SK-N-SH (cell line): ENCODE measurements at regions not wholly inside any gene's neighbourhood (a gene's known extent, or its start where the extent isn't known, plus 50 kb on each side); places are given as distances from the start of the nearest gene placed in this dataset.

ENCODE experiments used
- CTCF ChIA-PET: fragments of 300-600, 350-600 bp; formaldehyde crosslinking; extraction: SDS; loops from one replicate; lab custom pipeline; 2021; lab: Yijun Ruan, JAX
- POLR2A ChIA-PET: fragments of 350-600 bp; sonication (Branson Sonifier 250); formaldehyde crosslinking; extraction: SDS; loops from one replicate; lab custom pipeline; 2020; ENCODE audit warnings: antibody characterized with exemption, inconsistent platforms; lab: Yijun Ruan, JAX
- DNase-seq: peaks from one replicate; pipeline ENCODE4 v3.0.0; 2012
- H2AFZ ChIP-seq: fragments of 200-600 bp; sonication (generic); 2 replicates; pipeline ENCODE4 v1.8.1; 2016; ENCODE audit warnings: antibody characterized with exemption, mild to moderate bottlenecking, low read depth
- H3F3A ChIP-seq: fragments of 200-600 bp; sonication (generic); replicated peaks from 2 replicates; pipeline ENCODE3; 2016; ENCODE audit warnings: antibody characterized with exemption, mild to moderate bottlenecking; ENCODE audit not compliant: insufficient read depth
- H3K27ac ChIP-seq, 2 experiments: fragments of 200-500 bp in 1 of 2; fragments of 200-600 bp in 1 of 2; sonication (Bioruptor generic) in 1 of 2; sonication (generic), shearing (Covaris generic) in 1 of 2; 2 replicates each; pipeline versions ENCODE4 v1.5.1 to v1.6.1; 2014 to 2016; ENCODE audit warnings: low read depth in 2 of 2, inconsistent platforms in 1 of 2, low read length in 1 of 2, mild to moderate bottlenecking in 1 of 2, mixed read lengths in 1 of 2
- H3K27me3 ChIP-seq: fragments of 200-600 bp; sonication (generic), shearing (Covaris generic); 2 replicates; pipeline ENCODE4 v1.6.1; 2016; ENCODE audit warnings: mixed run types; ENCODE audit not compliant: insufficient read depth
- H3K36me3 ChIP-seq, 2 experiments: fragments of 200-500 bp in 1 of 2; fragments of 200-600 bp in 1 of 2; sonication (Bioruptor generic) in 1 of 2; sonication (generic) in 1 of 2; replicated peaks in 1 of 2; 2 replicates each; pipeline versions ENCODE3 to v1.5.1; 2014 to 2016; ENCODE audit warnings: low read length in 1 of 2, mild to moderate bottlenecking in 1 of 2; ENCODE audit not compliant: insufficient read depth in 2 of 2, control insufficient read depth in 1 of 2
- H3K4me1 ChIP-seq, 2 experiments: fragments of 200-500 bp in 1 of 2; fragments of 200-600 bp in 1 of 2; sonication (Bioruptor generic) in 1 of 2; sonication (generic), shearing (Covaris generic) in 1 of 2; 2 replicates each; pipeline versions ENCODE4 v1.5.1 to v1.6.1; 2014 to 2016; ENCODE audit warnings: low read depth in 1 of 2, low read length in 1 of 2, mixed run types in 1 of 2; ENCODE audit not compliant: insufficient read depth in 2 of 2, control insufficient read depth in 1 of 2
- H3K4me2 ChIP-seq: fragments of 200-600 bp; sonication (generic), shearing (Covaris generic); 2 replicates; pipeline ENCODE4 v1.6.1; 2017; ENCODE audit warnings: mixed run types
- H3K4me3 ChIP-seq, 2 experiments: fragments of 200-500 bp in 1 of 2; fragments of 200-600 bp in 1 of 2; sonication (Bioruptor generic) in 1 of 2; sonication (generic), shearing (Covaris generic) in 1 of 2; 2 replicates each; pipeline versions ENCODE4 v1.5.1 to v1.8.1; 2014 to 2016; ENCODE audit warnings: low read depth in 2 of 2, inconsistent platforms in 1 of 2, low read length in 1 of 2, mild to moderate bottlenecking in 1 of 2, mixed read lengths in 1 of 2, moderate library complexity in 1 of 2
- H3K79me2 ChIP-seq: fragments of 200-600 bp; sonication (generic); 2 replicates; pipeline ENCODE4 v1.8.1; 2017; ENCODE audit warnings: mild to moderate bottlenecking; ENCODE audit not compliant: insufficient read depth
- H3K9ac ChIP-seq: fragments of 200-600 bp; sonication (generic); 2 replicates; pipeline ENCODE4 v1.6.1; 2017; ENCODE audit warnings: mixed run types
- H3K9me2 ChIP-seq: fragments of 200-600 bp; sonication (generic); 2 replicates; pipeline ENCODE4 v1.6.1; 2017; ENCODE audit warnings: mixed run types
- H3K9me3 ChIP-seq: fragments of 200-600 bp; sonication (generic); 2 replicates; pipeline ENCODE4 v1.6.1; 2017; ENCODE audit warnings: mixed run types, mild to moderate bottlenecking, moderate library complexity
- H4K20me1 ChIP-seq: fragments of 200-600 bp; sonication (generic); 2 replicates; pipeline ENCODE4 v1.6.1; 2017; ENCODE audit warnings: mild to moderate bottlenecking, mixed run types; ENCODE audit not compliant: insufficient read depth
- CHD2 ChIP-seq: fragments of 150-350 bp; IDR thresholded peaks from 2 replicates; pipeline ENCODE4 v1.6.1; 2018; ENCODE audit warnings: low read length; ENCODE audit not compliant: partially characterized antibody
- CTCF ChIP-seq: fragments of 200-600 bp; sonication (generic); IDR thresholded peaks from 2 replicates; pipeline ENCODE4 v1.6.1; 2017; ENCODE audit warnings: antibody characterized with exemption, mild to moderate bottlenecking, moderate library complexity
- ELF1 ChIP-seq: IDR thresholded peaks from 2 replicates; pipeline ENCODE4 v1.4.0; 2012
- EP300 ChIP-seq, 2 experiments: IDR thresholded peaks; 2 replicates each; pipeline versions ENCODE4 v1.4.0 to v1.6.1; 2012; ENCODE audit warnings: borderline replicate concordance in 1 of 2, low read depth in 1 of 2, low read length in 1 of 2
- EZH2phosphoT487 ChIP-seq: fragments of 200-600 bp; sonication (generic); IDR thresholded peaks from 2 replicates; pipeline ENCODE4 v1.6.1; 2017; ENCODE audit warnings: low read depth, mixed run types, mild to moderate bottlenecking, antibody characterized with exemption, moderate library complexity, borderline replicate concordance
- FOSL2 ChIP-seq: IDR thresholded peaks from 2 replicates; pipeline ENCODE4 v1.4.0; 2012; ENCODE audit warnings: low read depth, mild to moderate bottlenecking, moderate library complexity, borderline replicate concordance
- FOXJ3 ChIP-seq: sonication (generic); formaldehyde crosslinking; IDR thresholded peaks from 2 replicates; pipeline ENCODE4 v1.5.1; 2020; ENCODE audit warnings: mild to moderate bottlenecking, missing genetic modification reagents
- FOXM1 ChIP-seq: IDR thresholded peaks from 2 replicates; pipeline ENCODE4 v1.4.0; 2012; ENCODE audit warnings: low read depth, mild to moderate bottlenecking
- GATA2 ChIP-seq: sonication (generic); formaldehyde crosslinking; IDR thresholded peaks from 2 replicates; pipeline ENCODE4 v1.5.0; 2020; ENCODE audit warnings: mild to moderate bottlenecking, missing genetic modification reagents
- JUND ChIP-seq: IDR thresholded peaks from 2 replicates; pipeline ENCODE4 v1.4.0; 2012
- MXI1 ChIP-seq: IDR thresholded peaks from 2 replicates; pipeline ENCODE4 v1.6.1; 2012; ENCODE audit warnings: mild to moderate bottlenecking, low read depth, low read length, improper control_type of control experiment
- NFIC ChIP-seq: IDR thresholded peaks from 2 replicates; pipeline ENCODE4 v1.4.0; 2012; ENCODE audit warnings: borderline replicate concordance
- PBX3 ChIP-seq: IDR thresholded peaks from 2 replicates; pipeline ENCODE4; 2012
- POLR2AphosphoS5 ChIP-seq: IDR thresholded peaks from 2 replicates; pipeline ENCODE4 v1.6.1; 2012; ENCODE audit warnings: low read depth, low read length
- RAD21 ChIP-seq: IDR thresholded peaks from 2 replicates; pipeline ENCODE4 v1.6.1; 2012; ENCODE audit warnings: mild to moderate bottlenecking, low read length
- RFX5 ChIP-seq: IDR thresholded peaks from 2 replicates; pipeline ENCODE4 v1.6.1; 2012; ENCODE audit warnings: mild to moderate bottlenecking, improper control_type of control experiment, low read length
- SIN3A ChIP-seq: IDR thresholded peaks from 2 replicates; pipeline ENCODE4 v1.6.1; 2012; ENCODE audit warnings: low read depth, mild to moderate bottlenecking, low read length, moderate library complexity, borderline replicate concordance
- SMC3 ChIP-seq: IDR thresholded peaks from 2 replicates; pipeline ENCODE4 v1.6.1; 2012; ENCODE audit warnings: low read depth, low read length, improper control_type of control experiment
- TAF1 ChIP-seq: IDR thresholded peaks from 2 replicates; pipeline ENCODE4 v1.6.1; 2012; ENCODE audit warnings: low read depth, mild to moderate bottlenecking, low read length, moderate library complexity, borderline replicate concordance
- TCF12 ChIP-seq: IDR thresholded peaks from 2 replicates; pipeline ENCODE4 v1.4.0; 2012
- TEAD4 ChIP-seq: IDR thresholded peaks from 2 replicates; pipeline ENCODE4 v1.4.0; 2012; ENCODE audit warnings: mild to moderate bottlenecking, borderline replicate concordance; ENCODE audit not compliant: insufficient read depth
- ZBTB33 ChIP-seq: IDR thresholded peaks from 2 replicates; pipeline ENCODE4 v1.4.0; 2012; ENCODE audit warnings: low read depth, borderline replicate concordance
- WGBS: methylation state at CpG from one replicate; pipeline ENCODE4 v1.1.6; 2017; ENCODE audit warnings: low lambda C conversion rate; 5-methylcytosine and 5-hydroxymethylcytosine counted together
- TF ChIP-seq, protein P1 (sequence below): fragments of 150-350 bp; IDR thresholded peaks from 2 replicates; pipeline ENCODE4 v1.6.1; 2016; ENCODE audit warnings: mild to moderate bottlenecking, low read depth, low read length

GRCh38 chr12:130242506-130242905 lies 80.2 kb downstream of the FZD10 start:
- 25% methylated on average over 7 of the region's 7 CpGs for WGBS

DNA sequence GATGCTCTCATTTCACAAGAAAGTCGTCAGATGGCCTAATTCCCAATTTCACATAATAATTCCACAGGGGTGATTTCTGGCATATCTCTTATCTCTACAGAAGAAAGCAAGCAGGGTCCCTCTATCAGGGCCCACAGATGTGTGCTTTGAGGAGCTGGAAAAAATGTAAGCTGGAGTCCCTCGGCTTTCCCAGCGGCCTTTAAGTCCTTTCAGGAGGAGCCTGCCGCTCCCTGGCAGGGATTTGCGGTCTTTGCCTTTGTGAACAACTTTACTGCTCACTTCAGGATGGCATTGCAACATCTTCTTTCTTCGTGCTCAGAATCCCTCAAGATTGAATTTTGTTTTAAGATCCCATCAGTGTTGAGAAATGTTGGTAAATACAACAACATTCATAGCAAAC lies 83.0 kb downstream of the FZD10 start:
- CTCF ChIA-PET: no interaction called here
- no peak overlapping the region for H3K4me2 ChIP-seq

More at GRCh38 chr12:130242506-130242905, 80.2 kb downstream of the FZD10 start:
- Histone ChIP-seq H3F3A (no peaks in the 10 kb centered on the region), H3K4me3 (no peak overlapping the region), H3K36me3 (no peaks in the 10 kb centered on the region), H3K9ac (no peak overlapping the region), H3K79me2 (no peaks in the 10 kb centered on the region), H4K20me1 (no peaks in the 10 kb centered on the region), H3K4me2 (no peak overlapping the region), H3K27me3 (no peaks in the 10 kb centered on the region), H3K9me3 (no peaks in the 10 kb centered on the region; the same call in 1 of the 2 replicates), H3K4me1 (no peaks in the 10 kb centered on the region), H3K9me2 (no peaks in the 10 kb centered on the region), H3K27ac (no peak overlapping the region), H2AFZ (no peak overlapping the region)
- no peak for DNase-seq
- TF ChIP-seq RAD21: no peak
- no peak for TF ChIP-seq TCF12
- no peak for TF ChIP-seq FOXJ3 (CRISPR knock-in tag)
- no peak for TF ChIP-seq SMC3
- no peak for TF ChIP-seq EZH2phosphoT487
- TF ChIP-seq FOSL2: no peak
- TF ChIP-seq ZBTB33: no peak
- CTCF ChIA-PET: interaction anchor here (1.0 kb wide), 1 partner anchor 195 kb away, joined by 3 read pairs; no protein-coding TSS in a partner anchor
- POLR2A ChIA-PET: no interaction called here

More for the DNA sequence above, 83.0 kb downstream of the FZD10 start:
- Histone ChIP-seq H3K36me3 (no peaks in the 10 kb centered on the region), H2AFZ (no peak overlapping the region), H4K20me1 (no peaks in the 10 kb centered on the region), H3K27ac (no peak overlapping the region), H3K9me3 (no peaks in the 10 kb centered on the region; the same call in 1 of the 2 replicates), H3K4me1 (no peaks in the 10 kb centered on the region), H3K79me2 (no peaks in the 10 kb centered on the region), H3K27me3 (no peaks in the 10 kb centered on the region), H3F3A (no peaks in the 10 kb centered on the region), H3K9me2 (no peaks in the 10 kb centered on the region), H3K9ac (no peak overlapping the region), H3K4me3 (no peak overlapping the region)
- 9% methylated on average over 6 of the region's 6 CpGs for WGBS
- TF ChIP-seq CHD2 (no peak), PBX3 (no peak), POLR2AphosphoS5 (no peak), JUND (no peak), FOSL2 (no peak), MXI1 (no peak), FOXM1 (no peak), CTCF (no peak), TEAD4 (no peak), NFIC (no peak), ELF1 (no peak), RAD21 (no peak), GATA2 (CRISPR knock-in tag) (no peak), RFX5 (no peak), SIN3A (no peak), EP300 (IDR thresholded peaks at IDR 0.05; ENCODE audit: borderline replicate concordance in 1 of 2, low read depth in 1 of 2, low read length in 1 of 2) (no peak), TAF1 (no peak), TCF12 (no peak)
- TF ChIP-seq, protein P1, sequence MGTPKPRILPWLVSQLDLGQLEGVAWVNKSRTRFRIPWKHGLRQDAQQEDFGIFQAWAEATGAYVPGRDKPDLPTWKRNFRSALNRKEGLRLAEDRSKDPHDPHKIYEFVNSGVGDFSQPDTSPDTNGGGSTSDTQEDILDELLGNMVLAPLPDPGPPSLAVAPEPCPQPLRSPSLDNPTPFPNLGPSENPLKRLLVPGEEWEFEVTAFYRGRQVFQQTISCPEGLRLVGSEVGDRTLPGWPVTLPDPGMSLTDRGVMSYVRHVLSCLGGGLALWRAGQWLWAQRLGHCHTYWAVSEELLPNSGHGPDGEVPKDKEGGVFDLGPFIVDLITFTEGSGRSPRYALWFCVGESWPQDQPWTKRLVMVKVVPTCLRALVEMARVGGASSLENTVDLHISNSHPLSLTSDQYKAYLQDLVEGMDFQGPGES: no peak
- POLR2A ChIA-PET: no interaction called here
- DNase-seq: no peak
